Stimulated activated CD4-positive, alpha-beta T cell treated with anti-CD3 and anti-CD28 coated beads, Interleukin-15, amount 100 ng/mL, for 48 hours (primary cell): ENCODE measurements at regions not wholly inside any gene's neighbourhood (a gene's known extent, or its start where the extent isn't known, plus 50 kb on each side); places are given as distances from the start of the nearest gene placed in this dataset.
"Not testable (repeated sequence)": the region's sequence is repeated elsewhere in the genome, so short reads cannot be mapped to it uniquely, and the experiment has no call there.

Experiments used
- DNase-seq, 2 donors: peaks; one replicate each; pipeline ENCODE4 v3.0.0-alpha.2; 2020; ENCODE audit warnings: low read depth in 2 of 2

GRCh38 chr18:1292167-1292566 lies 387.5 kb downstream of the ADCYAP1 start:
- no peak for DNase-seq

DNA sequence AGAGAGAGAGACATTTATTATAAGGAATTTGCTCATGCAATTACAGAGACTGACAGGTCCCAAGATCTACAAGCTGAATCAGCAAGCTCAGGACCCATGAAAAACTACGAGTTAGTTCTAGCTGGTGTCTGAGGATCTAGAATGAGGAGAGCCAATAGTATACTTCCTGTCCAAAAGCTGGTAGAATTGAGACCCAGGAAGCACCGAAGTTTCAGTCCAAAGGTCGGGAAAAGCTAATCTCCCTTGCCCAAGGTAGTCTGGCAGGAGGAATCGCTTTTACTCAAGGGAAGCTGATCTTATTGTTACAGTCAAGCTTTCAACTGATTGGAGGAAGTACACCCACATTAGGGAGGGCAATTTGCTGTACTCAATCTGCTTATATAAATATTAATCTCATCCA lies 389.6 kb downstream of the ADCYAP1 start:
- no peak for DNase-seq

DNA sequence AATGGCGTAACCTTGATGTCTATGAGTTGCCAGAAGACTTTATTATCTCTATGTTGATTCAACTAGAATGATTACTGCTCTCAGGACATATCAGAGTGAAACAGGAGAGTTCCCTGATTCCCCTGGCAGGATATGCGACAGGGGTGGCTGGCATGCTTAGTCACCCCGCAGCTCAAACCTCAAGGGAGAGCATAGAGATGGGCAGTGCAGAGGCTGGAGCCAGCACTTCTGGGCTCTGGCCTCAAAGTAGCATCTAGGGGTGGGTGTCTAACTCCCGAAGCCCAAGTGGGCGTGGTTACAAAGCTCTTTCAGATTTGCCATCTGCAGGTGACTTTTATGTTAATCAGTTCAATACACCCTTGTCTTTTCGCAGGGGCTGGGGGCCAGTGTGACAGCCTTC lies 391.6 kb downstream of the ADCYAP1 start:
- no peak for DNase-seq

DNA sequence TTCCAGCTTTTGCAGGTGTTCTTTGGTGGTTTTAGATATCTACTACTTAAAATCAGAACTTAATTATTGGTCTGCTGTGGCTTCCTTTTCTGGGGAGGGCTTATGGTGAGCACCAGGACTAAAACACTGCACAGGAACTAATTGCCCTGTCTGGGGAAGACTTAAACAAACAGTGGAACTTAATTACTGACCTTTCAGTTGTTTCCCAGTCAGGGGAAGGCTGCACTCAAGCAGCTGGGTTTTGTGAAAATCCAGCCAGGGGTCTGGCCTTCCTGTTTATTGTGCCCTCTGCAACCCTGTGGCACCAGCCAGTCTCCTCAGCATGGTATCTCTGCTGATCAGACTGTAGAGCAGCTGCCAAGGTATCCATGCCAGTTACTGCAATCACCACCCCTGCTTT lies 398.2 kb downstream of the ADCYAP1 start:
- DNase-seq = no peak

- no peak for DNase-seq
Observed at GRCh38 chr18:1304392-1304992, 399.8 kb downstream of the ADCYAP1 start.

GRCh38 chr18:1306641-1307040 lies 402.0 kb downstream of the ADCYAP1 start:
- DNase-seq = no peak

- no peak for DNase-seq
Observed at GRCh38 chr18:1308686-1309085, 404.0 kb downstream of the ADCYAP1 start.

- no peak for DNase-seq
Observed at GRCh38 chr18:1311376-1311775, 406.7 kb downstream of the ADCYAP1 start.

- DNase-seq = not testable (repeated sequence)
Observed at GRCh38 chr18:1335345-1335744, 430.7 kb downstream of the ADCYAP1 start.

DNA sequence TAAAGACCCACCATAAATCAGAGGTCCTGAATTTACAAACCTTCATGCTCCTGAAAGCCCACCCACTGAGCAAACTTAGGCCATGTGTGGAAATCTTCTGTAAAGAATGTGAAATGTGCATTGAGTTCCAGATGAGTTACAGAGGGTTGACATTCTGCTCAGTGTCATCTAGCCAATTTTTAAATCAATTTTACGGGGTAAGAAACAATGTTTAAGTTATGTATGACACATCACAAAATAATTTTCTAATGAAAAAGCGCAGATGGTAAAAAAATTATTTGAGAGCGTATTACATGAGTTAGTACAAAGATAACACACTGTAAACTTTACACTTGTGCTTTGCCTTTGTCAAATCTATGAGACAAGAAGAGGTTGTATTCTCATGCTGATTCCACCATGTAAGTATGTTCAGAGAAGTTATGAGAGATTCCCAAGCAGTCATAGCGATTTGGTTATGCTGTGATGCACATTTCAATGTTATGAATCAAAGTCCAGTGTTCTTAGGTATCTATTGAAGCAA lies 446.3 kb downstream of the ADCYAP1 start:
- DNase-seq = no peak

DNA sequence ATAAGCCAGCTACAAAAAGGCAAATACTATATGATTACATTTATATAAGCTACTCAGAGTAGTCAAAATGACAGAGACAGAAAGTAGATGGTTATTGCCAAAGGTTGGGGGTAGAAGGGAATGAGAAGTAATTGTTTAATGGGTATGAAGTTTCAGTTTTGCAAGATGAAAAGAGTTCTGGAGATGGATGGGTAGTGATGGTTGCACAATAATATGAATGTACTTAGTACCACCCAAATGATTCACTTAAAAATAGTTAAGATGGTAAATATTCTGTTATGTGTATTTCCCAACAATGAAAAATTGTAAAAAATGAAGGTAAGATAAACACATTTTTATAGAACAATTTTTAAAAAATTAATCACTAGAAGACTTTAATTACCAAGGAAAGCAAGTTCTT lies 448.4 kb downstream of the ADCYAP1 start:
- no peak for DNase-seq

GRCh38 chr18:1357724-1358123 lies 453.1 kb downstream of the ADCYAP1 start:
- no peak for DNase-seq

DNA sequence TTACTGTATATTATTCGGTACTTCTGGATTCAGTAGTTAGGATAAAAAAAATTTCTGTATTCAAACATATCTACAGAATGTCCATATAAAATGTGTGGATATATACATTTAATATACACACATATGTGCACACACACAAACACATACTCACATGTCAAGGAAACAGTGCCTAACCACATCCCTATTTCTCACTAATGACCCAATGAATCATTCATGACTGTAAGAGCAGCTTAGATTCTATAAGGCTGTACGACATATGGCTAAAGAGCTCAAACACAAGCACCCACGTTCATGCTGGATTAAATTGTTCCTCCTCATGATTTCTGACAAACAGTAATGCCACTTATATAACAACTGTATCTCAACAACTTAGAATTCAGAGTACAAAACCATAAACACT lies 457.3 kb downstream of the ADCYAP1 start:
- DNase-seq = no peak

DNA sequence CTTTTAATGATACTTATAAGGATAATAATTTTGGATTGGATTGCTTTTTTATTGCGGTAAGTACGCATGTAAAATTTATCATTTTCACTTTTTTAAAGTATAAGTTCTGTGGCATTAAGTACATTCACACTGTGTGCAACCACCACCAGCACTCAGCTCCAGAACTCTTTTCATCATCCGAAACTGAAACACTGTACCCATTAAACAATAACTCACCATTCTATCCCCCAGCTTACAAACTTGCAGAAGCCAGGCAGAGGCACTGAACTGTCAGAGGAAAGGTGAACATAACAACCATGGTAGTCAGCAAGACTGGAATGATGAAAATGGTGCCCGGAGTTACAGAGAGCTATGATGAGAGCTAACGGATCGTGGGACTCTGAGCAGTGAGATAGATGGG lies 465.9 kb downstream of the ADCYAP1 start:
- no peak for DNase-seq

DNA sequence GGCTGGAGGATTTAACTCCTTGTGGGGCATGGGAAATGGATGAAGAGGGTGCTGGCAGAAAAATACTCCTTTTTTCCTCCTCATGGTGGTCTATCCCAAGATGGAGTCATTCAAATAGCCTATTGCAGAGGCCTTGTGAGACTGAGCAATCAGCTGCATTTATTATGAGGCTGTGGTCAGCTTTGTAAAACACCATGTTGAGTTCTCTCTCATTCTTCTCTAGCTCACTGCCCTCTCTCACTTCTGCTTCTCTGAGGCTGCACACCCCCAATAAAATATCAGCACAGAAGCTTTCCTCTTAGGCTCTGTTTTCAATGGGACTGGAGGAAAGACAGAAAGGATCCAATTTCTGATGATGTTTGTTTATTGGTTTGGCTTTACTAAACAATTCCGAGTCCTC lies 467.1 kb downstream of the ADCYAP1 start:
- DNase-seq = no peak

- no peak for DNase-seq
Observed at GRCh38 chr18:1383465-1383864, 478.8 kb downstream of the ADCYAP1 start.

GRCh38 chr18:1388468-1388867 lies 483.8 kb downstream of the ADCYAP1 start:
- DNase-seq = not testable (repeated sequence)

DNA sequence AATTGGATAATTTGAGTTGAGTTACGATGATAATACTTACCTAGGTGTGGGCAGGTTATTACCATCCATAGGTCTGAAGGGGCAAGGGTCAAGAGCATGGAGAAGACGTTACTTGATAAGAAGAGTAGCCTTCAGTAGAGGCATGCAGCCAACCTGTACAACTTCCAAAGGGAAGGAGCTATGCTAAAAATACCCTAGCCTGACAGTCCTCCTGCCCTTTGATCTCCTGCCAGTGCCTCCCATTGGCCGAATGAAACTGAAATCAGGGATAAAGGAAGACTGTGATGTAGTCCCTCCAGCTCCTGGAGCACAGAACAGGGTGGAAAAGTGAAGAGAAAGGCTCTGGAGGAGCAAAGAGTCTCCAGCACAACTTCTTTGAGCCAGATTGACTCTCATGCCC lies 487.4 kb downstream of the ADCYAP1 start:
- no peak for DNase-seq

DNA sequence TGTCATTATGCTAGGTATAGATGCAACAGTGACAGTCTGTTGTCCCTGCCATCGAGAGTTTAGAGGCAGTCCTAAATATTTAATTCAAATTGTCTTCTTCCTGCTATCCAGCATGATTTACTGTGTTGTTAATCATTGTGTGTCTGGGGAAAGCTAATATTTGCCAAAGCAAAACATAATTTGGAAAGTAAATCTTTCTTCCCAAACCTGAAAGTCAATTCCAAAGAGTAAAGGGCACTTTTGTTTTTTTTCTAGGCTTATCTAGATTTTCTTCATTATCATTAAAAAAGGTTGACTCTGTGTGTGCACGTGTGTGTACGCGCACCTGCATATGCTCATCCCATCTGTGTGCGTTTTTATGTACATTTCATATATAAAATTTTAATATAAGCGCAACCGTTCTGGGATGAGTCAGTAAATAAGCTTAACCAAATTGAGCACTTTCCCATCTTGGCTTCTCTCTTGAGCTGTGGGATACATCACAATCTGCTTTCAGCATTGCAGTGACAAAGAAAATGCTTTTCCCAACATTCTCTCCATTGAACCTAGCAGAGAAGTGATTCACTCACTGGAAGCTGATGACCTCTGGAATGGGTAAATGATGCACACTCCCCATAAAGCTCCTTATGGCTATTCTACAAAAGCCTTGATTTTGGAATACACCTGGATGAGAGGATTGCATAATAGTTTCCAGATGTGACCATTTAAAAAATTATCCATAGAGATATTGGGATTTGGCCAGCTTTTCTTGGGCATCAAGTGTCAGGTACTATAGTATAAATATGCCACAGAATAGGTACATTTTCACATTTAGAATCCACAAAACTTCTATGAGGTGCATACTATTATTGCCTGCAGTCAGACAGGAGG lies 488.4 kb downstream of the ADCYAP1 start:
- DNase-seq = no peak

- no peak for DNase-seq
Observed at GRCh38 chr18:1393929-1394328, 489.3 kb downstream of the ADCYAP1 start.

DNA sequence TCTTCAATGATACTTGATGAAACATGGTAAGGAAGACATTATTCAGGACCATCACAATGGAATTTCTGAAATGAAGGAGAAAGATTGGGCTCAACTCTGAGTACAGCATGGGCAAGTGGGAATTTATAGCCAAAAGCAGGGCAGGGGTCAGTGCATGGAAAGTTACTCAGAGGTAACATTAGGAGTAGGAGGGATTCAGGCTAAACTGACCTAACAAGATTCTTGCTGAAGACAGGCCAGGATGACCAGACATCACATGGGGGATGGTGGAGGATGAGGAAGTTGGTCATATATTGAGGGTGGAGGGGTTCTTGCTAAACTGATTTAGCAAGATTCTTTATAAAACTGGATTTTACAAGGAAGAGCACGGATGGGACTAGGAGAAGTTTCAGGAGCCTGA lies 489.8 kb downstream of the ADCYAP1 start:
- DNase-seq = no peak

DNA sequence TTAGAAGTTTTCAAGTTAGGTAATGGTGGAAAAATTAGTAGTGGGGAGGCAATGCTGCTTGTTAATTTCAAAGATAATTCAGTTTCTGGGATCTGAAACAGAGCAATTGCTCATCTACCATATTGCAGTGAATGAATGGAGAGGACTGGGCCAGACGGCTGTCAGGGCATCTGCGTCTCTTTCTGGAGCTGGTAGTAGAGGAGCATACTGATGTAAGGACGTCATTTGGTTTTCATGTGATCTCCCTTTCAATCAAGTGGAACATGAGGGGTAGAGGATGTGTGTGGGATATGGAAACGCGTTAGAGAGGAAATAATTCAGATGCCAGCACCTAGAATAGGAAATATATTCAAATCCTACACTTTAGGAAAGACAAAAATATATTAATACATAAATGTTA lies 490.3 kb downstream of the ADCYAP1 start:
- DNase-seq = no peak

DNA sequence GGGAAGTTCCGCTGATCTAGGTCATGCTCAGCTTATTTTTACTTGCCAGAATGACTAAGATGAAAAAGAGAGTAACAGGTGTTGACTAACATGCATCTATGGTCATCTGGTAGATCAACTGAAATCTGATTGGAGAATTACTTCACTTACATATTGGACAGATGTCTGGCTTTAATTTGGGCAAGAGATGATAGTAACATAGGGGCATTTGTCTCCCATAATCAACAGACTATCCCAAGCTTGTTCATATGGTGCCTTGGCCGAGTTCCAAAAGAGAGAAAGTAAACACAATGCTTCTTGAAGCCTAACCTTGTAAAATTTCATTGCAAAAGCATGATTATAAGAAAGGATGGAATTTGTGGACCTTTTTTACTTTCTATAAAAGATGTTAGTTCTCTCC lies 503.7 kb downstream of the ADCYAP1 start:
- DNase-seq = no peak
